ENCODE measurements at regions not wholly inside any gene's neighbourhood (a gene's known extent, or its start where the extent isn't known, plus 50 kb on each side); places are given as distances from the start of the nearest gene placed in this dataset.

- DNase-seq (ENCODE audit: low read depth in 2 of 2): no peak
Measured at GRCh38 chr13:34038541-34039068, 220.7 kb downstream of the RFC3 start.

GRCh38 chr13:34039678-34040077, 221.7 kb downstream of the RFC3 start:
- no peak for DNase-seq (ENCODE audit: low read depth in 2 of 2)

DNA sequence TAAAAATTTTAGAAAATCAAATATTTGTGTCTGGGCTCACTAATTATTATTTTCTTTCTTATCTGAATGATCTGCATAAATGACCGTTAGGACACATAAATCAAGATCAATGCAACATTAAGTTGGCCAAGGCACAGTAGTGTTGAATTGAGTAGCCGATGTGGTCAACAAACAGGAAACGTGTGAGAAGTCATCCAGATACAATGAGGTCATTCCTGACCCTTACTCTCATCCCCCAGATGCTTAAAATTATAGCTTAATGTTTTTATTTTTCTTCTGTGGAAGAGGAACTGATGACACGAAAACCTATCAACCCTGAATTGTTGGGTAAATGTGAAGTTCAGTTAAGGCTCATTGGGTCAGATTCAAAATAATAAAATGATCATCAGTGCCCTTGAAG, 222.9 kb downstream of the RFC3 start:
- no peak for DNase-seq (ENCODE audit: low read depth in 2 of 2)

DNA sequence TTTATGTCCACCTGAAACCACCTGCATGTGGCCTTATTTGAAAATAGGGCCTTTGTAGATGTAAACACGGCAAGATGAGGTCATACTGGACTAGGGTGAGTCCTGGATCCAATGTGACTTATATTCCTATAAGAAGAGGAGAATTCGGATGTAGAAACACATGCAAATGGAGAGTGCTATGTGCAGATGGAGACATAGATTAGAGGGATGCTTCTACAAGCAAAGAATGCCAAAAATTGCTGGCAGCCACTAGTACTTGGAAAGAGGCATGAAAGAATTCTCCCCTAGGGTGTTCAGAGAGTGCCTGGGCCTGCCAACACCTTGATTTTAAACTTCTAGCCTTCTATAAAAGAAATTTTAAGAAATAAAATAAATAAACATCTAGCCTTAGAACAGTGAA, 226.1 kb downstream of the RFC3 start:
- no peak for DNase-seq (ENCODE audit: low read depth in 2 of 2)

GRCh38 chr13:34044660-34045080, 226.7 kb downstream of the RFC3 start:
- no peak for DNase-seq (ENCODE audit: low read depth in 2 of 2)

- DNase-seq (ENCODE audit: low read depth in 2 of 2): no peak
Measured at GRCh38 chr13:34046457-34046856, 228.5 kb downstream of the RFC3 start.

GRCh38 chr13:34048652-34049051, 230.7 kb downstream of the RFC3 start:
- no peak for DNase-seq (ENCODE audit: low read depth in 2 of 2)

DNA sequence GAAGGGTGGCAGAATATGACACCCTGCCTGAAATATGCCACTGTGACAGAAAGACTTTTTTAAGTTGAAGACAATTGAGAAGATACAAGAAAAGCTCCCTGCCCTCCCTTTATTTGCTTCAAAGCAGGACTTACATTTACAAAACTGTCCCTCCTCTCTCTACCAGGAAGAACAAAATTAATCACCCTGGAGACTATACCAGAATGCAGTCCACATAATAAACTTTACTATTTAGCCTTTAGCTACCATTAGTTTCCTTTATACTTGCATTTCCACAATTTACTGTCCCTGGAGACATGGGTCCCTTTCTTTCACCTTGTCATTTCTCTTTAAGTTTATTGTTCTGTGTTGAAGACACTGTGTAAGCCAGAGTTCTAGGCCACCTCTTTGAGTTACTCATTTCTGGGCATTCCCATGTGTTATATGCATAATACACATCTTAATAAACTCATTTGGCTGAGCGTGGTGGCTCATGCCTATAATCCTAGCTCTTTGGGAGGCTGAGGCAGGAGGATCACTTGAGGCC, 238.8 kb downstream of the RFC3 start:
- no peak for DNase-seq (ENCODE audit: low read depth in 2 of 2)

- DNase-seq (ENCODE audit: low read depth in 2 of 2): no peak
Measured at GRCh38 chr13:34064456-34065205, 246.7 kb downstream of the RFC3 start.

DNA sequence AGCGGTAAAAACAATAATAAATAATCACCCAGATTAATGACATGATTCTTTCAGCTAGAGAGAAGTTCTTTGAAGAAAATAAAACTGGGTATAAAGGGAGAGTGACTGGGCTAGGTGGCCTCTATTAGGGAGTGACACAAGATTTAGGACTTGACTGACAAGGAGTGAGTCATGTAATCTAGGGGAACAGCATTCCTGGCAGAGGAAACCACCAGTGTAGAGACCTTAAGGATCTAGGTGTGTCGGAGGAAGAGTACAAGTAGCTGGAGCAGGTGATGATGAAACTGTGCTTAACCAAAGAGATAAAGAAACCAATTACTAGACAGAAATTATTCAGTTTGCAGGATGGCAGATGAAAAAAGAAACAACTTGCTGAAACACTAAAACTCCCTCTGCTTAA, 248.0 kb downstream of the RFC3 start:
- DNase-seq (ENCODE audit: low read depth in 2 of 2): no peak

GRCh38 chr13:34066344-34066743, 248.4 kb downstream of the RFC3 start:
- no peak for DNase-seq (ENCODE audit: low read depth in 2 of 2)

- DNase-seq (ENCODE audit: low read depth in 2 of 2): no peak
Measured at GRCh38 chr13:34070006-34070405, 252.1 kb downstream of the RFC3 start.

DNA sequence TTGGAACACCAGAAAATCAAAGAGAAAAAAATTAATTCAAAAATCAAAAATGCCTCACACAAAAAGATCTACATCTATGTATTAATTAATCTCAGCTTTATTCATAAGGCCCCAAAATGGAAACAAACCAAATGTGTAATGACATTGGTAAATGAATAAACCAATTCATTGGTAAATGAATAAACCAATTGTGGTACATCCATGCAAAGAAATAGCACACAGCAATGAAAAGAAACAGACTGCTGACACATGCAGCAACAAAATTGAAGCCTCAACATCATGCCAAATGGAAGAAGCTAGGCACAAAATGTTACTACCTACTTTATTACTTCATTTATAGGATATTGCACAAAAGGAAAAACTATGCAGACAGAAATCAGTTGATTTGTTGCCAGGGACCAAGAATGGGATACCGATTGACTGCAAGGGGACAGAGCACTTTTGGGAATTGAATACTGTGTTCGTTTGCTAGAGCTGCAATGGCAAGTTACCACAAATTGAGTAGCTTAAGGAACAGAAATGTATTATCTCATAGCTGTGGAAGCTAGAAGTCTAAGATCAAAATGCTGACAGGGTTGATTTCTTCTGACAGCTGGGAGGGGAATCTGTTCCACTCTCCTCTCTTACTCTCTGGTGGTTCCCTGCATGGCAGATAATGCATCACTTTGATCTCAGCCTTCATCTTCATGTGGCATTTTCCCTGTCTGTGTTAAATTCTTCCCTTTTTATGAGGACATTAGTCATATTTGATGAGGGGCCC, 252.8 kb downstream of the RFC3 start:
- DNase-seq (ENCODE audit: low read depth in 2 of 2): no peak

GRCh38 chr13:34076319-34076718, 258.4 kb downstream of the RFC3 start:
- DNase-seq (ENCODE audit: low read depth in 2 of 2): no peak

- DNase-seq (ENCODE audit: low read depth in 2 of 2): no peak
Measured at GRCh38 chr13:34076943-34077703, 259.2 kb downstream of the RFC3 start.

DNA sequence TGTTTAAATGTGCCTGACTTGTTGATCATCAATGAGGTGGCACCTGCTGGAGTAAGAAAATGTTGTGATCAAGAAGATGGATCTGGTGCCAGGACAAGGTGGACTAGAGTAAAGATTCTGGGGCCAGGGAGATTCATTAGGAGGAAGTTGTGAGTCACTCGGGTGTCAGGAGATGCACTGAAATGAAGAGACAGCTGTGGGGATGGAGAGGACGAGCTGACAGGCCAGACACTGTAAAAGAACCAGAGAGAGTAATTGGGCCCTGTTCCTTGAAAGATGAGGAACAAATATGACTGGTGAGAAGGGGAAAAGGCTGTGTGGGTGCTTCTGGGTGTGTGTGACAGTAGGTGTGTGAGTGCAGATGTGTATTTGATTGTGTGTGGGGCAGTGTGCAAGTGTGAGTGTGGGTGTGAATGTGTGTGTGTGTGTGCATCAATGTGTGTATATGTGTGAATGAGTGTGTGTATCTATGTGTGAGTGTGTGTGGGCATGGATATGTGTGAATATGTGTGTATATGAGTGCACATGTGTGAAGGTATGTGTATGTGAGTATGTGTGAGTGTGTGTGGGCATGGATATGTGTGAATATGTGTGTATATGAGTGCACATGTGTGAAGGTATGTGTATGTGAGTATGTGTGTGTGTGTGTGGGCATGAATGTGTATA, 260.5 kb downstream of the RFC3 start:
- DNase-seq (ENCODE audit: low read depth in 2 of 2): no peak

DNA sequence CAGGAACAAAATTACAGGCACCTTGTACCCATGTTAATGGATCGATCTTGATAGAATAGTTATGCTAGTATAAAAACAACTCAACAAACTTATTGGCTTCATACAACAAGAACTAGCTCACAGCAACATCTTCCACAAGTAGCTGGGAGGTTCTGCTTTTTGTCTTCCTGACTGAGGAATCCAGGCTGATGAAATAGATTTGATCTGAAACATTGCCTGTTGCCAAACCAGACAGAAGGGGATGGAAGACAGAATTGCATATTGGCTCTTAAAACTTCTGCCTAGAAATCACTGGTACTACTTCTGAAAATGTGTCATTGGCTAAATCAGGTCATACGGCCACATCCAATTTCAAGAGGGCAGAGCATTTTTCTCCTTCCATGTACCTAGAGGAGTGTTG, 267.3 kb downstream of the RFC3 start:
- no peak for DNase-seq (ENCODE audit: low read depth in 2 of 2)

DNA sequence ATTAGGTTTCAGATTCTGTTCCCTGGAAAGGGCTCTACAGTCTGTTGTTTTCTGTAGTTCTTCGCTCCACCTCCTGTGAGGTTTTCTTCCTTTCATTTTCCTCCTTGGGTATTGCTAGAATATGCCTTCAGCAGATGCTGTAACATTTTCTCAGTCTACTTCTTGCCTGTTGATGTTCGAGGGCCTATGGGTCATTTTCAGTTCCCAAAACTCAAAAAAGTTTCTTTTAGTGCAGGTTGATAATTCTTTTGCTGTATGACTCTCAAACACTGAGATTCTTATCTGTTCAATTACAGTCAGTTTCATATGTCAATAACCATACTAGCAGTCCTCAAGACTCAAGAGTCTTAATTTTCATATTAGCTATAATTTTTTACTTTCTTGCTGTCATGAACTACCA, 268.3 kb downstream of the RFC3 start:
- DNase-seq (ENCODE audit: low read depth in 2 of 2): no peak

DNA sequence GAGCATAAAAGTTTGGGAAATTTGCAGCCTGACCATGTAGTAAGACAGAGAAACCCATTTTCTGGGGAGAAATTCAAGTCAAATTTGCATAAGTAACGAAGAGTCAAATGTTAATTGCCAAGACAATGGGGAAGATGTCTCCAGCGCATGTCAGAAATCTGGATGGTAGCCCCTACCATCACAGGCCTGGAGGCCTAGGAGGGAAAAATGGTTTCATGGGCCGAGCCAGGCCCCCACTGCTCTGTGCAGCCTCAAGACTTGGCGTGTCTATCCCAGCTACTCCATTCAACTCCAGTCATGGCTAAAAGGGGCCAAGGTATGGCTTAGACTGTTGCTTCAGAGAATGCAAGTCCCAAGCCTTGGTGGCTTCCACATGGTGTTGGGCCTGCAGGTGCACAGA, 269.8 kb downstream of the RFC3 start:
- no peak for DNase-seq (ENCODE audit: low read depth in 2 of 2)

DNA sequence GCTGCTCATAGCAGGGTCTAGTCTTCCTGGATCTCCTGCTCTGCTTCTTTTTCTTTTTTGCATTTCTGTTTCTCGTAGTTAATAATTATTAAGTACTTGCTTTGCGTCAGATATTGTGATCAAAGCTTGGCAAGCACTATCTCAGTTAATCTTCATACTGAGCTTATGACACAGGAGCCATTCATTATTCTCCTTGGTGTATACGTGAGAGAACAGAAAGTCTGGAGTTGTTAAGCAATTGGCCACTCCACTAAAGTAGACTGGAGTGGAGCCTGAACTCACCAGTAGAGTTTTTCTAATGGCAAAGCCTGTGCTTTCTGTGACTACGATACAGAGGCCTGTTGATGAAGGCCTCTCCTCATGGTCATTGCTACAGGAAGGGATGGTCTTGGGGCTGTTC, 285.9 kb downstream of the RFC3 start:
- DNase-seq (ENCODE audit: low read depth in 2 of 2): no peak

GRCh38 chr13:34104853-34105252, 286.9 kb downstream of the RFC3 start:
- DNase-seq (ENCODE audit: low read depth in 2 of 2): no peak

- DNase-seq (ENCODE audit: low read depth in 2 of 2): no peak
Measured at GRCh38 chr13:34107806-34108205, 289.9 kb downstream of the RFC3 start.

Data from stimulated activated CD4-positive, alpha-beta T cell treated with anti-CD3 and anti-CD28 coated beads, Interleukin-15, amount 100 ng/mL, for 48 hours (primary cell).